ENCODE measurements at regions not wholly inside any gene's neighbourhood (a gene's known extent, or its start where the extent isn't known, plus 50 kb on each side); places are given as distances from the start of the nearest gene placed in this dataset.
"Not testable (repeated sequence)": the region's sequence is repeated elsewhere in the genome, so short reads cannot be mapped to it uniquely, and the experiment has no call there.

- in situ Hi-C loops (cut with HindIII; ENCODE audit: low pct_unique_long_range_greater_than_20kb, low sequenced_read_pairs): no loop called here
These were observed 172.1 kb upstream of the HTR1E start for GRCh38 chr6:86765211-86765610.

GRCh38 chr6:86759953-86760352 is 177.4 kb upstream of the HTR1E start:
- in situ Hi-C loops (cut with HindIII; ENCODE audit: low pct_unique_long_range_greater_than_20kb, low sequenced_read_pairs); DNase-seq (ENCODE audit: low read depth, low spot score): not testable (repeated sequence)

More at GRCh38 chr6:86765211-86765610, 172.1 kb upstream of the HTR1E start:
- DNase-seq (ENCODE audit: low read depth, low spot score): no peak

GRCh38 chr6:86756640-86757229 is 180.6 kb upstream of the HTR1E start:
- in situ Hi-C loops (cut with HindIII; ENCODE audit: low pct_unique_long_range_greater_than_20kb, low sequenced_read_pairs): no loop called here
- DNase-seq (ENCODE audit: low read depth, low spot score): no peak

GRCh38 chr6:86744048-86744447 is 193.3 kb upstream of the HTR1E start:
- in situ Hi-C loops (cut with HindIII; ENCODE audit: low pct_unique_long_range_greater_than_20kb, low sequenced_read_pairs): no loop called here
- no peak for DNase-seq (ENCODE audit: low read depth, low spot score)

GRCh38 chr6:86738078-86738477 is 199.2 kb upstream of the HTR1E start:
- in situ Hi-C loops (cut with HindIII; ENCODE audit: low pct_unique_long_range_greater_than_20kb, low sequenced_read_pairs): no loop called here
- no peak for DNase-seq (ENCODE audit: low read depth, low spot score)

GRCh38 chr6:86731631-86732030 is 205.7 kb upstream of the HTR1E start:
- DNase-seq (ENCODE audit: low read depth, low spot score); in situ Hi-C loops (cut with HindIII; ENCODE audit: low pct_unique_long_range_greater_than_20kb, low sequenced_read_pairs): not testable (repeated sequence)

- DNase-seq (ENCODE audit: low read depth, low spot score); in situ Hi-C loops (cut with HindIII; ENCODE audit: low pct_unique_long_range_greater_than_20kb, low sequenced_read_pairs): not testable (repeated sequence)
These were observed 206.6 kb upstream of the HTR1E start for GRCh38 chr6:86730772-86731171.

GRCh38 chr6:86730216-86730615 is 207.1 kb upstream of the HTR1E start:
- DNase-seq (ENCODE audit: low read depth, low spot score): no peak
- in situ Hi-C loops (cut with HindIII; ENCODE audit: low pct_unique_long_range_greater_than_20kb, low sequenced_read_pairs): no loop called here

- in situ Hi-C loops (cut with HindIII; ENCODE audit: low pct_unique_long_range_greater_than_20kb, low sequenced_read_pairs): no loop called here
- no peak for DNase-seq (ENCODE audit: low read depth, low spot score)
These were observed 208.4 kb upstream of the HTR1E start for GRCh38 chr6:86728976-86729375.

- in situ Hi-C loops (cut with HindIII; ENCODE audit: low pct_unique_long_range_greater_than_20kb, low sequenced_read_pairs): no loop called here
- DNase-seq (ENCODE audit: low read depth, low spot score): no peak
These were observed 212.6 kb upstream of the HTR1E start for GRCh38 chr6:86724695-86725094.

- no peak for DNase-seq (ENCODE audit: low read depth, low spot score)
- in situ Hi-C loops (cut with HindIII; ENCODE audit: low pct_unique_long_range_greater_than_20kb, low sequenced_read_pairs): no loop called here
These were observed 213.6 kb upstream of the HTR1E start for GRCh38 chr6:86723729-86724128.

GRCh38 chr6:86723151-86723550 is 214.2 kb upstream of the HTR1E start:
- in situ Hi-C loops (cut with HindIII; ENCODE audit: low pct_unique_long_range_greater_than_20kb, low sequenced_read_pairs): no loop called here
- DNase-seq (ENCODE audit: low read depth, low spot score): no peak

- in situ Hi-C loops (cut with HindIII; ENCODE audit: low pct_unique_long_range_greater_than_20kb, low sequenced_read_pairs): no loop called here
- no peak for DNase-seq (ENCODE audit: low read depth, low spot score)
These were observed 215.2 kb upstream of the HTR1E start for GRCh38 chr6:86722131-86722530.

GRCh38 chr6:86715676-86716075 is 221.7 kb upstream of the HTR1E start:
- in situ Hi-C loops (cut with HindIII; ENCODE audit: low pct_unique_long_range_greater_than_20kb, low sequenced_read_pairs): no loop called here
- no peak for DNase-seq (ENCODE audit: low read depth, low spot score)

GRCh38 chr6:86712039-86712438 is 225.3 kb upstream of the HTR1E start:
- in situ Hi-C loops (cut with HindIII; ENCODE audit: low pct_unique_long_range_greater_than_20kb, low sequenced_read_pairs): no loop called here
- DNase-seq (ENCODE audit: low read depth, low spot score): no peak

- DNase-seq (ENCODE audit: low read depth, low spot score): no peak
- in situ Hi-C loops (cut with HindIII; ENCODE audit: low pct_unique_long_range_greater_than_20kb, low sequenced_read_pairs): no loop called here
These were observed 229.7 kb upstream of the HTR1E start for GRCh38 chr6:86707545-86708120.

GRCh38 chr6:86706449-86706848 is 230.9 kb upstream of the HTR1E start:
- DNase-seq (ENCODE audit: low read depth, low spot score): peak; percentile 33
- in situ Hi-C loops (cut with HindIII; ENCODE audit: low pct_unique_long_range_greater_than_20kb, low sequenced_read_pairs): no loop called here

GRCh38 chr6:86701228-86701627 is 236.1 kb upstream of the HTR1E start:
- DNase-seq (ENCODE audit: low read depth, low spot score); in situ Hi-C loops (cut with HindIII; ENCODE audit: low pct_unique_long_range_greater_than_20kb, low sequenced_read_pairs): not testable (repeated sequence)

GRCh38 chr6:86686496-86686895 is 250.8 kb upstream of the HTR1E start:
- in situ Hi-C loops (cut with HindIII; ENCODE audit: low pct_unique_long_range_greater_than_20kb, low sequenced_read_pairs): no loop called here
- DNase-seq (ENCODE audit: low read depth, low spot score): no peak
